ENCODE measurements at regions not wholly inside any gene's neighbourhood (a gene's known extent, or its start where the extent isn't known, plus 50 kb on each side); places are given as distances from the start of the nearest gene placed in this dataset. TPM values are rescaled to one million over a fixed set of nuclear protein-coding genes. Genes with fewer than 3 reads are reported as not detected.

Small RNA genes in the stretch of these regions (small RNA-seq; reads per million reads assigned to genes)
- gene AC074198.2 (not detected), gene RNU6-284P (not detected)

All from vagina (tissue), 1 donor.